ENCODE measurements at regions not wholly inside any gene's neighbourhood (a gene's known extent, or its start where the extent isn't known, plus 50 kb on each side); places are given as distances from the start of the nearest gene placed in this dataset.

DNA sequence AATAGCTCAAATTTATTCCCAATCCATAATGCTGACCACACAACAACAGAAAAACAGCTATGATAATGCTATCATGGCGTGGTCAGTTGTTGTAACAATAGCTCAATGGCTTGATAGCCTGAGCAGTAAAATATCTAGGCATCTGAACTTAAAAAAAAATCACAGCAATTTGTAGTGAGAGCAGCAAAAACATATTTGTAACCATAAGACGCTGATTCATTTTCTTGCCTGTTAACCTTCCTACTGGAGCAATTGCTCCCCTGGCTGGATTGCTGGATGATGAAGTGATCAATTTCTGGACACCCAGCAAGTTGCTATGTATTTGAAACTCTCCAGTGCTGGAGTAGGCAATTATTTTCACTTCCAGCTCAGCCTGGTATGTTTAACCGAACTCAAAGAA, 115.1 kb downstream of the PCSK1 start:
- intact Hi-C loops (cut with micrococcal nuclease) (no loop called here), dilution Hi-C loops (cut with MboI; ENCODE audit: extremely low pct_ligation_motif_present, low sequenced_read_pairs) (no loop called here)
- H3K4me1 ChIP-seq (ENCODE audit: control insufficient read depth, extremely low read depth, insufficient read depth, low read length), result no peaks in the 10 kb centered on the region
- no TSS peak for BruUV-seq (replicated peaks)
- H3K4me3 ChIP-seq (replicated peaks in 1 of 3; ENCODE audit: insufficient read depth in 1 of 3, low read depth in 1 of 3, low read length in 3 of 3), result no peak overlapping the region
- no peaks in the 10 kb centered on the region for H4K20me1 ChIP-seq (replicated peaks; ENCODE audit: control insufficient read depth, extremely low read depth, insufficient read depth, low read length)
- FAIRE-seq (no peak), DNase-seq (ENCODE audit: low read depth, low spot score) (no peak)
- no peak overlapping the region for H3K9ac ChIP-seq (replicated peaks; ENCODE audit: extremely low read depth, insufficient read depth, low read length)
- no peaks in the 10 kb centered on the region for H3K9me3 ChIP-seq (replicated peaks; ENCODE audit: control insufficient read depth, insufficient read depth, low read length)
- H2AFZ ChIP-seq (ENCODE audit: low read depth, low read length), result no peak overlapping the region
- H3K27ac ChIP-seq (ENCODE audit: insufficient read depth, low read depth, low read length), result no peak overlapping the region
- no peaks in the 10 kb centered on the region for H3K27me3 ChIP-seq (ENCODE audit: control insufficient read depth in 2 of 2, insufficient read depth in 2 of 2, low read length in 2 of 2)
- no peak overlapping the region for H3K4me2 ChIP-seq (ENCODE audit: insufficient read depth, low read length)
- no peaks in the 10 kb centered on the region for H3K36me3 ChIP-seq (ENCODE audit: control insufficient read depth in 2 of 2, extremely low read depth in 1 of 2, insufficient read depth in 2 of 2, low read length in 2 of 2)
- POLR2A ChIA-PET, result no interaction called here
- CTCF ChIA-PET, result interaction anchor here (0.9 to 1.9 kb wide), 4 partner anchors 12 to 537 kb away, joined by 3 to 6 read pairs (median 4); no protein-coding TSS in a partner anchor
- no peaks in the 10 kb centered on the region for H3K9me1 ChIP-seq (replicated peaks; ENCODE audit: control insufficient read depth, extremely low read depth, insufficient read depth, low read length)
- TF ChIP-seq, protein P1, sequence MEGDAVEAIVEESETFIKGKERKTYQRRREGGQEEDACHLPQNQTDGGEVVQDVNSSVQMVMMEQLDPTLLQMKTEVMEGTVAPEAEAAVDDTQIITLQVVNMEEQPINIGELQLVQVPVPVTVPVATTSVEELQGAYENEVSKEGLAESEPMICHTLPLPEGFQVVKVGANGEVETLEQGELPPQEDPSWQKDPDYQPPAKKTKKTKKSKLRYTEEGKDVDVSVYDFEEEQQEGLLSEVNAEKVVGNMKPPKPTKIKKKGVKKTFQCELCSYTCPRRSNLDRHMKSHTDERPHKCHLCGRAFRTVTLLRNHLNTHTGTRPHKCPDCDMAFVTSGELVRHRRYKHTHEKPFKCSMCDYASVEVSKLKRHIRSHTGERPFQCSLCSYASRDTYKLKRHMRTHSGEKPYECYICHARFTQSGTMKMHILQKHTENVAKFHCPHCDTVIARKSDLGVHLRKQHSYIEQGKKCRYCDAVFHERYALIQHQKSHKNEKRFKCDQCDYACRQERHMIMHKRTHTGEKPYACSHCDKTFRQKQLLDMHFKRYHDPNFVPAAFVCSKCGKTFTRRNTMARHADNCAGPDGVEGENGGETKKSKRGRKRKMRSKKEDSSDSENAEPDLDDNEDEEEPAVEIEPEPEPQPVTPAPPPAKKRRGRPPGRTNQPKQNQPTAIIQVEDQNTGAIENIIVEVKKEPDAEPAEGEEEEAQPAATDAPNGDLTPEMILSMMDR (IDR thresholded peaks at IDR 0.05; ENCODE audit: extremely low read depth in 1 of 2, insufficient read depth in 1 of 2, low read depth in 1 of 2, low read length in 2 of 2), result no peak
- no peak for TF ChIP-seq GATA2 (IDR thresholded peaks at IDR 0.05; ENCODE audit: insufficient read depth, insufficient read length, low read depth, low read length)
- TF ChIP-seq EZH2 (IDR thresholded peaks at IDR 0.05; ENCODE audit: borderline replicate concordance, low read depth, low read length, severe bottlenecking), result no peak
- no peak for TF ChIP-seq POLR2AphosphoS5 (IDR thresholded peaks at IDR 0.05; ENCODE audit: insufficient read depth, low read depth, low read length)
- TF ChIP-seq POLR2A (IDR thresholded peaks at IDR 0.05; ENCODE audit: low read depth, low read length), result no peak
- H3K79me2 ChIP-seq (ENCODE audit: control insufficient read depth, insufficient read depth, low read length), result no peaks in the 10 kb centered on the region

DNA sequence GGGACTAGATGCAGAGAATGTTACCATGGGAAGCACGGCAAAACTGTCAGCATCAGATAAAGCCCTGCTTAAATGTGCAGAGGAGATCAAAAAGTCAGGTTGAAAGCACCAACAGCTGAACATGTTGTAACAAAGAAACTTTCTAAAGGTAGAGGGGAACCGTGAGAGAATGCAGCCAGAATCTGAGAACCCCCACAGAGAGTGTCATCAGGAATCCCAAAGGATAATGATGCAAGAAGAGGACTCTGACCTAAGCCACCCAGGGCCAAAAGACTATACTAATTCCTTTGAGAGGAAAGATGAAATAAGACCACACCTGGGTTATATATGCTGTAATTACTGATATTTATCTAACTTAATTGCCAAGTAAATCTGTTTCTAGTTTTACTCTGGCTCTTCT, 116.6 kb downstream of the PCSK1 start:
- CTCF ChIA-PET, result no interaction called here
- Histone ChIP-seq H3K4me3 (replicated peaks in 1 of 3; ENCODE audit: insufficient read depth in 1 of 3, low read depth in 1 of 3, low read length in 3 of 3) (no peak overlapping the region), H3K4me2 (ENCODE audit: insufficient read depth, low read length) (no peak overlapping the region), H2AFZ (ENCODE audit: low read depth, low read length) (no peak overlapping the region), H3K9me3 (replicated peaks; ENCODE audit: control insufficient read depth, insufficient read depth, low read length) (no peaks in the 10 kb centered on the region), H3K27me3 (ENCODE audit: control insufficient read depth in 2 of 2, insufficient read depth in 2 of 2, low read length in 2 of 2) (no peaks in the 10 kb centered on the region), H3K27ac (ENCODE audit: insufficient read depth, low read depth, low read length) (no peak overlapping the region), H4K20me1 (replicated peaks; ENCODE audit: control insufficient read depth, extremely low read depth, insufficient read depth, low read length) (no peaks in the 10 kb centered on the region), H3K79me2 (ENCODE audit: control insufficient read depth, insufficient read depth, low read length) (no peaks in the 10 kb centered on the region), H3K9ac (replicated peaks; ENCODE audit: extremely low read depth, insufficient read depth, low read length) (no peak overlapping the region), H3K4me1 (ENCODE audit: control insufficient read depth, extremely low read depth, insufficient read depth, low read length) (no peaks in the 10 kb centered on the region), H3K36me3 (ENCODE audit: control insufficient read depth in 2 of 2, extremely low read depth in 1 of 2, insufficient read depth in 2 of 2, low read length in 2 of 2) (no peaks in the 10 kb centered on the region), H3K9me1 (replicated peaks; ENCODE audit: control insufficient read depth, extremely low read depth, insufficient read depth, low read length) (no peaks in the 10 kb centered on the region)
- intact Hi-C loops (cut with micrococcal nuclease), result no loop called here
- dilution Hi-C loops (cut with MboI; ENCODE audit: extremely low pct_ligation_motif_present, low sequenced_read_pairs), result no loop called here
- TF ChIP-seq EZH2 (IDR thresholded peaks at IDR 0.05; ENCODE audit: borderline replicate concordance, low read depth, low read length, severe bottlenecking) (no peak), POLR2AphosphoS5 (IDR thresholded peaks at IDR 0.05; ENCODE audit: insufficient read depth, low read depth, low read length) (no peak), GATA2 (IDR thresholded peaks at IDR 0.05; ENCODE audit: insufficient read depth, insufficient read length, low read depth, low read length) (no peak), MYC (IDR thresholded peaks at IDR 0.05; ENCODE audit: low read depth, low read length) (no peak), FOS (IDR thresholded peaks at IDR 0.05; ENCODE audit: borderline replicate concordance, insufficient read depth, low read length) (no peak), POLR2A (IDR thresholded peaks at IDR 0.05; ENCODE audit: low read depth, low read length) (no peak), JUN (IDR thresholded peaks at IDR 0.05; ENCODE audit: borderline replicate concordance, insufficient read depth, insufficient read length, low read depth) (no peak)
- TF ChIP-seq, protein P2, sequence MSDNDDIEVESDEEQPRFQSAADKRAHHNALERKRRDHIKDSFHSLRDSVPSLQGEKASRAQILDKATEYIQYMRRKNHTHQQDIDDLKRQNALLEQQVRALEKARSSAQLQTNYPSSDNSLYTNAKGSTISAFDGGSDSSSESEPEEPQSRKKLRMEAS (IDR thresholded peaks at IDR 0.05; ENCODE audit: insufficient read depth, insufficient read length), result no peak
- TF ChIP-seq, protein P1 (IDR thresholded peaks at IDR 0.05; ENCODE audit: extremely low read depth in 1 of 2, insufficient read depth in 1 of 2, low read depth in 1 of 2, low read length in 2 of 2), result no peak
- no TSS peak for BruUV-seq (replicated peaks)
- POLR2A ChIA-PET, result no interaction called here
- no peak for FAIRE-seq
- DNase-seq (ENCODE audit: low read depth, low spot score), result no peak
